H1 (cell line): ENCODE measurements at regions not wholly inside any gene's neighbourhood (a gene's known extent, or its start where the extent isn't known, plus 50 kb on each side); places are given as distances from the start of the nearest gene placed in this dataset.

Experiments
- CTCF ChIA-PET: fragments of 300-600 bp; sonication (Branson Sonifier 250); formaldehyde crosslinking; loops from one replicate; lab custom pipeline; 2021; ENCODE audit not compliant: partially characterized antibody; lab: Charles Lee
- POLR2A ChIA-PET: fragments of 300-600 bp; sonication (Branson Sonifier 250); formaldehyde crosslinking; loops from one replicate; lab custom pipeline; 2021; ENCODE audit warnings: inconsistent platforms; ENCODE audit not compliant: partially characterized antibody; lab: Charles Lee
- DNase-seq, 2 experiments: peaks; one replicate each; pipeline versions ENCODE4 v3.0.0 to v3.0.0-alpha.2; 2010 to 2022; ENCODE audit warnings: low spot score in 2 of 2, low read depth in 1 of 2, mixed read lengths in 1 of 2
- FAIRE-seq: peaks from 2 replicates; lab custom pipeline; 2011; peaks lifted over from hg19 to GRCh38; lab: Jason Lieb, UNC
- H2AFZ ChIP-seq: 2 replicates; pipeline ENCODE4 v1.8.1; 2012; ENCODE audit warnings: low read length, inconsistent platforms
- H2AK5ac ChIP-seq: 2 replicates; pipeline ENCODE4 v1.6.1; 2013; ENCODE audit warnings: low read depth, low read length
- H2BK120ac ChIP-seq: replicated peaks from 2 replicates; pipeline ENCODE3; 2013; ENCODE audit warnings: low read depth, low read length, inconsistent platforms
- H2BK12ac ChIP-seq: 2 replicates; pipeline ENCODE4 v1.6.1; 2013; ENCODE audit warnings: low read depth, low read length
- H2BK15ac ChIP-seq: 2 replicates; pipeline ENCODE4 v1.6.1; 2013; ENCODE audit warnings: low read length
- H2BK20ac ChIP-seq: 2 replicates; pipeline ENCODE4 v1.6.1; 2013; ENCODE audit warnings: low read length
- H2BK5ac ChIP-seq: 2 replicates; pipeline ENCODE4 v1.6.1; 2013; ENCODE audit warnings: low read depth, low read length
- H3K14ac ChIP-seq: 2 replicates; pipeline ENCODE4 v1.6.1; 2013; ENCODE audit warnings: inconsistent platforms; ENCODE audit not compliant: insufficient read length
- H3K18ac ChIP-seq: 2 replicates; pipeline ENCODE4 v1.6.1; 2013; ENCODE audit warnings: low read length; ENCODE audit errors: extremely low read depth
- H3K23ac ChIP-seq: 2 replicates; pipeline ENCODE4 v1.6.1; 2013; ENCODE audit warnings: inconsistent platforms; ENCODE audit not compliant: insufficient read length
- H3K23me2 ChIP-seq: 2 replicates; pipeline ENCODE4 v1.6.1; 2013; ENCODE audit warnings: low read depth, low read length
- H3K27ac ChIP-seq: 2 replicates; pipeline ENCODE4 v1.6.1; 2011; ENCODE audit warnings: low read depth, low read length, inconsistent platforms
- H3K27me3 ChIP-seq, 4 experiments: replicated peaks in 1 of 4; 1 replicate in 1 of 4; 2 replicates in 3 of 4; pipeline versions ENCODE4 v1.6.1 to v1.8.1; 2011 to 2013; ENCODE audit warnings: low read length in 3 of 4, mild to moderate bottlenecking in 3 of 4, inconsistent platforms in 2 of 4, mixed read lengths in 2 of 4, moderate library complexity in 1 of 4; ENCODE audit not compliant: control insufficient read depth in 3 of 4, insufficient read depth in 3 of 4; ENCODE audit errors: extremely low read depth in 1 of 4
- H3K36me3 ChIP-seq, 4 experiments: 2 replicates each; pipeline versions ENCODE4 v1.6.1 to v1.8.1; 2011 to 2013; ENCODE audit warnings: mild to moderate bottlenecking in 4 of 4, low read length in 3 of 4, moderate library complexity in 2 of 4, control low read depth in 1 of 4, inconsistent platforms in 1 of 4; ENCODE audit not compliant: insufficient read depth in 4 of 4, control insufficient read depth in 2 of 4
- H3K4ac ChIP-seq: replicated peaks from 2 replicates; pipeline ENCODE3; 2013; ENCODE audit warnings: low read length, low read depth, mixed read lengths, inconsistent platforms; ENCODE audit not compliant: insufficient read length
- H3K4me1 ChIP-seq, 4 experiments: replicated peaks in 1 of 4; 1 replicate in 1 of 4; 2 replicates in 3 of 4; pipeline versions ENCODE4 v1.6.1 to v1.8.1; 2011 to 2013; ENCODE audit warnings: low read length in 3 of 4, inconsistent platforms in 2 of 4, mixed read lengths in 1 of 4; ENCODE audit not compliant: insufficient read depth in 4 of 4, control insufficient read depth in 3 of 4
- H3K4me2 ChIP-seq, 2 experiments: 2 replicates each; pipeline versions ENCODE4 v1.6.1 to v1.8.1; 2011 to 2013; ENCODE audit warnings: low read depth in 2 of 2, low read length in 2 of 2, control low read depth in 1 of 2, inconsistent platforms in 1 of 2, mild to moderate bottlenecking in 1 of 2; ENCODE audit not compliant: insufficient read depth in 1 of 2
- H3K4me3 ChIP-seq, 4 experiments: fragments of 200-600, 300-600 bp in 1 of 4; sonication (generic), shearing (Covaris generic), sonication (Bioruptor Twin) in 1 of 4; 2 replicates each; pipeline versions ENCODE4 v1.5.1 to v1.8.1; 2011 to 2016; ENCODE audit warnings: low read length in 4 of 4, low read depth in 3 of 4, control low read depth in 2 of 4, inconsistent platforms in 2 of 4, mild to moderate bottlenecking in 2 of 4, mixed read lengths in 1 of 4, moderate library complexity in 1 of 4; ENCODE audit not compliant: insufficient read depth in 2 of 4; ENCODE audit errors: extremely low read depth in 1 of 4
- H3K56ac ChIP-seq: replicated peaks from 2 replicates; pipeline ENCODE3; 2013; ENCODE audit warnings: low read depth, mild to moderate bottlenecking, mixed read lengths, low read length, inconsistent platforms; ENCODE audit not compliant: insufficient read length
- H3K79me1 ChIP-seq: 2 replicates; pipeline ENCODE4 v1.6.1; 2013; ENCODE audit warnings: low read depth, low read length, control low read depth
- H3K79me2 ChIP-seq, 2 experiments: 2 replicates each; pipeline versions ENCODE4 v1.6.1 to v1.8.1; 2012 to 2013; ENCODE audit warnings: low read length in 2 of 2, mild to moderate bottlenecking in 2 of 2, inconsistent platforms in 1 of 2; ENCODE audit not compliant: insufficient read depth in 2 of 2, control insufficient read depth in 1 of 2
- H3K9ac ChIP-seq, 4 experiments: replicated peaks in 1 of 4; 1 replicate in 1 of 4; 2 replicates in 3 of 4; pipeline versions ENCODE4 v1.6.1 to v1.8.1; 2011 to 2013; ENCODE audit warnings: low read depth in 3 of 4, low read length in 3 of 4, control low read depth in 2 of 4, mild to moderate bottlenecking in 2 of 4, moderate library complexity in 2 of 4, inconsistent platforms in 1 of 4; ENCODE audit errors: extremely low read depth in 1 of 4
- H3K9me3 ChIP-seq, 2 experiments: 2 replicates each; pipeline versions ENCODE4 v1.6.1 to v1.8.1; 2012 to 2013; ENCODE audit warnings: mild to moderate bottlenecking in 2 of 2, moderate library complexity in 2 of 2, control low read depth in 1 of 2, inconsistent platforms in 1 of 2, low read depth in 1 of 2, low read length in 1 of 2, mixed read lengths in 1 of 2; ENCODE audit not compliant: insufficient read depth in 2 of 2
- H4K20me1 ChIP-seq, 2 experiments: replicated peaks in 1 of 2; 2 replicates each; pipeline versions ENCODE3 to v1.8.1; 2011 to 2013; ENCODE audit warnings: inconsistent platforms in 2 of 2, low read length in 2 of 2, mild to moderate bottlenecking in 1 of 2; ENCODE audit not compliant: insufficient read depth in 2 of 2, control insufficient read depth in 1 of 2
- H4K5ac ChIP-seq: 2 replicates; pipeline ENCODE4 v1.6.1; 2013; ENCODE audit warnings: low read length, low read depth, mixed read lengths, inconsistent platforms; ENCODE audit not compliant: insufficient read length
- H4K8ac ChIP-seq: 2 replicates; pipeline ENCODE4 v1.8.0; 2013; ENCODE audit warnings: mild to moderate bottlenecking, moderate library complexity, low read length, inconsistent platforms; ENCODE audit not compliant: insufficient read depth; ENCODE audit errors: extremely low read depth
- H4K91ac ChIP-seq: replicated peaks from 2 replicates; pipeline ENCODE3; 2013; ENCODE audit warnings: low read length, mixed read lengths, inconsistent platforms; ENCODE audit not compliant: insufficient read length
- BRCA1 ChIP-seq: IDR thresholded peaks from 2 replicates; pipeline ENCODE4 v1.6.1; 2012; ENCODE audit warnings: low read depth, low read length, improper control_type of control experiment
- GABPA ChIP-seq: IDR thresholded peaks from 2 replicates; pipeline ENCODE4 v1.6.1; 2011; ENCODE audit warnings: mild to moderate bottlenecking, low read length, moderate library complexity, borderline replicate concordance; ENCODE audit not compliant: insufficient read depth
- KDM4A ChIP-seq: IDR thresholded peaks from one replicate; pipeline ENCODE4 v1.7.1; 2012; ENCODE audit warnings: low read depth, mild to moderate bottlenecking, moderate library complexity, low read length, inconsistent platforms; ENCODE audit not compliant: severe bottlenecking
- WGBS, 2 experiments: shearing (Covaris generic) in 1 of 2; methylation state at CpG; one replicate each; pipeline versions ENCODE4 v1.1.6 to v1.1.7; 2013 to 2015; ENCODE audit warnings: low lambda C conversion rate in 2 of 2, mixed read lengths in 2 of 2, inconsistent platforms in 1 of 2, low coverage in 1 of 2, missing lambda C conversion rate in 1 of 2; ENCODE audit not compliant: insufficient replicate concordance in 2 of 2, insufficient coverage in 1 of 2, insufficient read length in 1 of 2; ENCODE audit errors: extremely low coverage in 1 of 2, missing lambda C conversion rate in 1 of 2; 5-methylcytosine and 5-hydroxymethylcytosine counted together

GRCh38 chr1:213327017-213327667, 276.1 kb downstream of the RPS6KC1 start:
- no peak overlapping the region for H2AK5ac ChIP-seq
- no peak overlapping the region for H3K56ac ChIP-seq
- H3K4ac ChIP-seq, result no peak overlapping the region
- H4K5ac ChIP-seq, result no peak overlapping the region
- H3K4me3 ChIP-seq, result no peak overlapping the region
- ChIA-PET POLR2A (no interaction called here), CTCF (no interaction called here)
- no peaks in the 10 kb centered on the region for H3K79me2 ChIP-seq
- H4K8ac ChIP-seq, result no peak overlapping the region
- H4K20me1 ChIP-seq, result no peaks in the 10 kb centered on the region
- no peaks in the 10 kb centered on the region for H3K23me2 ChIP-seq
- TF ChIP-seq KDM4A (no peak), BRCA1 (no peak), GABPA (no peak)
- 92% methylated on average over 5 of the region's 5 CpGs; no CpG with 5 or more reads in 1 of the 2 experiments for WGBS, 2 experiments
- DNase-seq, result peak in 1 of 2 experiments; percentile 1
- no peak overlapping the region for H2BK12ac ChIP-seq
- H3K18ac ChIP-seq, result no peak overlapping the region
- H3K79me1 ChIP-seq, result no peaks in the 10 kb centered on the region
- H2BK20ac ChIP-seq, result no peak overlapping the region
- no peak overlapping the region for H2BK15ac ChIP-seq
- H3K4me2 ChIP-seq, result no peak overlapping the region
- H3K9ac ChIP-seq, result no peak overlapping the region
- H3K23ac ChIP-seq, result no peak overlapping the region
- no peaks in the 10 kb centered on the region for H3K36me3 ChIP-seq
- H4K91ac ChIP-seq, result no peak overlapping the region
- H2BK120ac ChIP-seq, result no peak overlapping the region
- FAIRE-seq, result no peak
- no peak overlapping the region for H2BK5ac ChIP-seq
- no peak overlapping the region for H2AFZ ChIP-seq
- no peaks in the 10 kb centered on the region for H3K27me3 ChIP-seq
- H3K27ac ChIP-seq, result no peak overlapping the region
- no peaks in the 10 kb centered on the region; a peak in 1 of 7 replicates for H3K4me1 ChIP-seq
- H3K14ac ChIP-seq, result no peak overlapping the region
- H3K9me3 ChIP-seq, result no peaks in the 10 kb centered on the region
